ENCODE measurements at regions not wholly inside any gene's neighbourhood (a gene's known extent, or its start where the extent isn't known, plus 50 kb on each side); places are given as distances from the start of the nearest gene placed in this dataset.

DNA sequence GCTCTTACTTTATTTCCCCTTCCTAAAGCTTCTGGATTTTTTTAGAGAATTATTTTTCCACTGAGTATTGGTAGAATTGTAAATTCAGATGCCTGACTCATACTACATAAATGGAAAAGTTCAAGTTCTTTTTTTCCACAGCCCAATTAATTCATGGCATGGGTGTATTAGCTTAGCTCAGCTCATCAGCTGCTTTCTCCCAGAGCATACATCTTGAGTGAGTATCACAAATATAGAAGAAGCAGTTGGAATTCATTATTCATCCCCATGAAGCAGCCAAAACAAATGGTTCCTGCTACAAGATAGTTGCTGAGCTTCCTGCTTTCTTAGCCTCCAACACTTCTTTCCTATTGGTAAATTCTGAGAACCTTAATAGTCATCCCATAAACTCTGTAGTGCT, 105.1 kb downstream of the C12orf50 start:
- Histone ChIP-seq H3K27ac (no peak overlapping the region), H3K27me3 (no peaks in the 10 kb centered on the region), H3K4me3 (no peak overlapping the region), H3K4me1 (replicated peaks in 1 of 2) (no peaks in the 10 kb centered on the region), H3K9me3 (replicated peaks in 1 of 3) (no peaks in the 10 kb centered on the region), H3K36me3 (replicated peaks in 1 of 2) (no peaks in the 10 kb centered on the region)
- TF ChIP-seq POLR2A (IDR thresholded peaks at IDR 0.05): no peak
- TF ChIP-seq, protein P1, sequence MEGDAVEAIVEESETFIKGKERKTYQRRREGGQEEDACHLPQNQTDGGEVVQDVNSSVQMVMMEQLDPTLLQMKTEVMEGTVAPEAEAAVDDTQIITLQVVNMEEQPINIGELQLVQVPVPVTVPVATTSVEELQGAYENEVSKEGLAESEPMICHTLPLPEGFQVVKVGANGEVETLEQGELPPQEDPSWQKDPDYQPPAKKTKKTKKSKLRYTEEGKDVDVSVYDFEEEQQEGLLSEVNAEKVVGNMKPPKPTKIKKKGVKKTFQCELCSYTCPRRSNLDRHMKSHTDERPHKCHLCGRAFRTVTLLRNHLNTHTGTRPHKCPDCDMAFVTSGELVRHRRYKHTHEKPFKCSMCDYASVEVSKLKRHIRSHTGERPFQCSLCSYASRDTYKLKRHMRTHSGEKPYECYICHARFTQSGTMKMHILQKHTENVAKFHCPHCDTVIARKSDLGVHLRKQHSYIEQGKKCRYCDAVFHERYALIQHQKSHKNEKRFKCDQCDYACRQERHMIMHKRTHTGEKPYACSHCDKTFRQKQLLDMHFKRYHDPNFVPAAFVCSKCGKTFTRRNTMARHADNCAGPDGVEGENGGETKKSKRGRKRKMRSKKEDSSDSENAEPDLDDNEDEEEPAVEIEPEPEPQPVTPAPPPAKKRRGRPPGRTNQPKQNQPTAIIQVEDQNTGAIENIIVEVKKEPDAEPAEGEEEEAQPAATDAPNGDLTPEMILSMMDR (IDR thresholded peaks at IDR 0.05): no peak
- intact Hi-C loops (cut with DNase I): no loop called here
- no peak for DNase-seq

DNA sequence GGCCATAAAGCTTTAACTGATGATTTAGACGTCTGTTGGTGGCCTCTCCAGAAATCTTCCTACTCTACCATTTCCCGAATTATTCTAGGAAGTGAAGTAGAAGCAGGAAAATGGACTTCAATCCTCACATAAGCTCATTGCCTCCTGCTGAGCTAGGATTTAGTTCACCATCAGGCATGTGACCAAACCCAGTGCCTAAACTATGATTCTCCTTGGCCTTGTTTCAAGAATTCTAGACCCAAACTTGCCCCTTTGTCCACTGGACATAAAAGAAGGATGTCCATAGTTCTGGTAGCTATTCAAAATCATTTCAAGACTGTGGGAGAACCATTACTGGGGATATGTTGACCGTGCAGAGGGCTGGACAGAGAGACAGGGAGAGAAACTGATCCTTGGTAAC, 105.8 kb downstream of the C12orf50 start:
- no peaks in the 10 kb centered on the region for H3K9me3 ChIP-seq (replicated peaks in 1 of 3)
- no peaks in the 10 kb centered on the region for H3K36me3 ChIP-seq (replicated peaks in 1 of 2)
- H3K4me1 ChIP-seq (replicated peaks in 1 of 2): no peaks in the 10 kb centered on the region
- intact Hi-C loops (cut with DNase I): no loop called here
- TF ChIP-seq, protein P1 (IDR thresholded peaks at IDR 0.05): no peak
- TF ChIP-seq POLR2A (IDR thresholded peaks at IDR 0.05): no peak
- H3K4me3 ChIP-seq: no peak overlapping the region
- H3K27ac ChIP-seq: no peak overlapping the region
- WGBS, 4 donors: 55 to 73% (median 64%) methylated on average over 3 of the region's 3 CpGs
- DNase-seq: no peak
- H3K27me3 ChIP-seq: no peaks in the 10 kb centered on the region

DNA sequence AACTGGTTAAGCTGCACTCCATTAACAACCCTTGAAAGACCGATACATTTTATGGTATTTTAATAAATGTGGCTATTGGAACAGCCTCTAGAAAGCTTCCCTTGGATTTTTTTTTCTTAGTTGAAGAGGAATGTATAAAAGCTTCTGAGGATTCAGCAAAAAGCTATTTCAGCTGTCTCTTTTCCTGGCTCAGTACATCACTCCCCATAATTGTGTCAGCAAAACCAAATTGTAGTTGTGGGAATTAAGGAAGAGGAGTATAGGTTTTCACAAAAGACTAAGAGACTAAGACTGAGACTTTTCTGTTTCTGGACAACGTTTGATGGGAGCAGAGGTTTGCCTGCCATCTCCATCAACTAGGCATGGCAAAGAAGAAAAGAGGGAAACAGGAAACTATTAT, 106.5 kb downstream of the C12orf50 start:
- Histone ChIP-seq H3K9me3 (replicated peaks in 1 of 3) (no peaks in the 10 kb centered on the region), H3K36me3 (replicated peaks in 1 of 2) (no peaks in the 10 kb centered on the region), H3K4me1 (replicated peaks in 1 of 2) (no peaks in the 10 kb centered on the region), H3K27ac (no peak overlapping the region), H3K4me3 (no peak overlapping the region), H3K27me3 (no peaks in the 10 kb centered on the region)
- intact Hi-C loops (cut with DNase I): no loop called here
- 40 to 55% (median 49%) methylated on average over 2 of the region's 2 CpGs for WGBS, 4 donors
- DNase-seq: no peak
- no peak for TF ChIP-seq POLR2A (IDR thresholded peaks at IDR 0.05)
- TF ChIP-seq, protein P1 (IDR thresholded peaks at IDR 0.05): no peak

DNA sequence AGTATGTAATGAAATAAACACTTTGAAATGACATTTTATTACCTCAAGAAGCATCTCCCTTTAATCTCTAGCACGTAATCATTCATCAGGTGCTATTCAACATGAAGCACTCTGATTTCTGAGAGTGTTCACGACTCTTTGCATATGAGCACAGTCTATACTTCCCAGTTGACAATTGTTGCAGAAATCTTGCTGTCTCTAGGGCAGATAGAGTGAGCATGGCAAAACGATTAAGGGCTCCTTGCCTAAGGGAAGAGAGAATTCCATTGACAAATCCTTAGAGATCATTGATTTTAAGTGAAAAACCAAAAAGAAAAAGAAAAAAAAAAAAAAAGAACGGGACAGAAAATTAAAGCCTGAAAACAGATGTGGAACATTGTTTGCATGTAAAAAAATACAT, 107.6 kb downstream of the C12orf50 start:
- no peak overlapping the region for H3K27ac ChIP-seq
- TF ChIP-seq POLR2A (IDR thresholded peaks at IDR 0.05): no peak
- TF ChIP-seq, protein P1 (IDR thresholded peaks at IDR 0.05): no peak
- no peaks in the 10 kb centered on the region for H3K36me3 ChIP-seq (replicated peaks in 1 of 2)
- H3K27me3 ChIP-seq: no peaks in the 10 kb centered on the region
- no peaks in the 10 kb centered on the region for H3K9me3 ChIP-seq (replicated peaks in 1 of 3)
- intact Hi-C loops (cut with DNase I): no loop called here
- no peak for DNase-seq
- H3K4me3 ChIP-seq: no peak overlapping the region
- WGBS, 4 donors: 55 to 61% (median 58%) methylated on average over 4 of the region's 4 CpGs
- no peaks in the 10 kb centered on the region for H3K4me1 ChIP-seq (replicated peaks in 1 of 2)
